ENCODE measurements at regions not wholly inside any gene's neighbourhood (a gene's known extent, or its start where the extent isn't known, plus 50 kb on each side); places are given as distances from the start of the nearest gene placed in this dataset.
"Not testable (repeated sequence)": the region's sequence is repeated elsewhere in the genome, so short reads cannot be mapped to it uniquely, and the experiment has no call there.

GRCh38 chr10:20489961-20490360, 407.1 kb downstream of the NEBL start:
- DNase-seq (ENCODE audit: insufficient read length, low spot score) (no peak), FAIRE-seq (no peak)
- TF ChIP-seq CTCF (IDR thresholded peaks at IDR 0.05; ENCODE audit: insufficient read depth, missing control alignments): no peak

GRCh38 chr10:20486791-20487190, 410.3 kb downstream of the NEBL start:
- DNase-seq (ENCODE audit: insufficient read length, low spot score) (no peak), FAIRE-seq (no peak)
- no peak for TF ChIP-seq CTCF (IDR thresholded peaks at IDR 0.05; ENCODE audit: insufficient read depth, missing control alignments)

- FAIRE-seq: no peak
- TF ChIP-seq CTCF (IDR thresholded peaks at IDR 0.05; ENCODE audit: insufficient read depth, missing control alignments): no peak
- no peak for DNase-seq (ENCODE audit: insufficient read length, low spot score)
These were observed 411.6 kb downstream of the NEBL start for GRCh38 chr10:20485554-20485953.

GRCh38 chr10:20481054-20481453, 416.1 kb downstream of the NEBL start:
- FAIRE-seq (no peak), DNase-seq (ENCODE audit: insufficient read length, low spot score) (no peak)
- no peak for TF ChIP-seq CTCF (IDR thresholded peaks at IDR 0.05; ENCODE audit: insufficient read depth, missing control alignments)

GRCh38 chr10:20480575-20480974, 416.5 kb downstream of the NEBL start:
- FAIRE-seq; DNase-seq (ENCODE audit: insufficient read length, low spot score): not testable (repeated sequence)

GRCh38 chr10:20474064-20474463, 423.0 kb downstream of the NEBL start:
- no peak for FAIRE-seq
- TF ChIP-seq CTCF (IDR thresholded peaks at IDR 0.05; ENCODE audit: insufficient read depth, missing control alignments): no peak
- DNase-seq (ENCODE audit: insufficient read length, low spot score): no peak

GRCh38 chr10:20473023-20473760, 423.9 kb downstream of the NEBL start:
- no peak for FAIRE-seq
- no peak for TF ChIP-seq CTCF (IDR thresholded peaks at IDR 0.05; ENCODE audit: insufficient read depth, missing control alignments)
- DNase-seq (ENCODE audit: insufficient read length, low spot score): no peak

- DNase-seq (ENCODE audit: insufficient read length, low spot score): no peak
- TF ChIP-seq CTCF (IDR thresholded peaks at IDR 0.05; ENCODE audit: insufficient read depth, missing control alignments): no peak
- no peak for FAIRE-seq
These were observed 430.4 kb downstream of the NEBL start for GRCh38 chr10:20466731-20467130.

All from D721Med (cell line).